ENCODE measurements at regions not wholly inside any gene's neighbourhood (a gene's known extent, or its start where the extent isn't known, plus 50 kb on each side); places are given as distances from the start of the nearest gene placed in this dataset.

- Histone ChIP-seq H3K36me3 (no peaks in the 10 kb centered on the region), H3K27me3 (no peaks in the 10 kb centered on the region), H3K4me3 (no peak overlapping the region), H3K27ac (no peak overlapping the region), H3K9me3 (no peaks in the 10 kb centered on the region), H3K4me1 (no peaks in the 10 kb centered on the region)
- intact Hi-C loops (cut with DNase I; ENCODE audit: low total_unique reads) = no loop called here
- WGBS, 2 donors (ENCODE audit: low coverage in 1 of 2) = 80 to 84% methylated on average over 5 to 6 of the region's 6 CpGs
- in situ Hi-C loops (cut with MboI; ENCODE audit: low pct_ligation_motif_present in 1 of 4, low pct_unique_long_range_greater_than_20kb in 1 of 4, low sequenced_read_pairs in 3 of 4) = no loop called here
- no peak for DNase-seq
- TF ChIP-seq POLR2A (IDR thresholded peaks at IDR 0.05) = no peak
- TF ChIP-seq POLR2AphosphoS5 (IDR thresholded peaks at IDR 0.05) = no peak
- no peak for TF ChIP-seq EP300 (IDR thresholded peaks at IDR 0.05; ENCODE audit: low read depth)
- TF ChIP-seq CTCF (IDR thresholded peaks at IDR 0.05) = no peak
Measured at GRCh38 chr7:106589198-106589879, 71.6 kb downstream of the CCDC71L start.

- Histone ChIP-seq H3K4me3 (no peak overlapping the region), H3K9me3 (no peaks in the 10 kb centered on the region), H3K36me3 (no peaks in the 10 kb centered on the region), H3K27me3 (no peaks in the 10 kb centered on the region), H3K4me1 (no peaks in the 10 kb centered on the region), H3K27ac (no peak overlapping the region)
- intact Hi-C loops (cut with DNase I; ENCODE audit: low total_unique reads) (no loop called here), in situ Hi-C loops (cut with MboI; ENCODE audit: low pct_ligation_motif_present in 1 of 4, low pct_unique_long_range_greater_than_20kb in 1 of 4, low sequenced_read_pairs in 3 of 4) (no loop called here)
- 88 to 92% methylated on average over 3 to 10 of the region's 10 CpGs for WGBS, 2 donors (ENCODE audit: low coverage in 1 of 2)
- TF ChIP-seq EP300 (IDR thresholded peaks at IDR 0.05; ENCODE audit: low read depth) (no peak), CTCF (IDR thresholded peaks at IDR 0.05) (no peak), POLR2A (IDR thresholded peaks at IDR 0.05) (no peak), POLR2AphosphoS5 (IDR thresholded peaks at IDR 0.05) (no peak)
- no peak for DNase-seq
Measured at GRCh38 chr7:106588422-106589197, 72.3 kb downstream of the CCDC71L start.

- TF ChIP-seq POLR2A (IDR thresholded peaks at IDR 0.05) = no peak
- TF ChIP-seq EP300 (IDR thresholded peaks at IDR 0.05; ENCODE audit: low read depth) = no peak
- TF ChIP-seq POLR2AphosphoS5 (IDR thresholded peaks at IDR 0.05) = no peak
- 80 to 88% methylated on average over 7 of the region's 7 CpGs for WGBS, 2 donors (ENCODE audit: low coverage in 1 of 2)
- no peaks in the 10 kb centered on the region for H3K36me3 ChIP-seq
- no peak overlapping the region for H3K27ac ChIP-seq
- H3K27me3 ChIP-seq = no peaks in the 10 kb centered on the region
- in situ Hi-C loops (cut with MboI; ENCODE audit: low pct_ligation_motif_present in 1 of 4, low pct_unique_long_range_greater_than_20kb in 1 of 4, low sequenced_read_pairs in 3 of 4) (no loop called here), intact Hi-C loops (cut with DNase I; ENCODE audit: low total_unique reads) (no loop called here)
- no peaks in the 10 kb centered on the region for H3K4me1 ChIP-seq
- no peak overlapping the region for H3K4me3 ChIP-seq
- no peak for DNase-seq
- H3K9me3 ChIP-seq = no peaks in the 10 kb centered on the region
Measured at GRCh38 chr7:106584914-106585759, 75.8 kb downstream of the CCDC71L start.

- Histone ChIP-seq H3K9me3 (no peaks in the 10 kb centered on the region), H3K27ac (no peak overlapping the region), H3K27me3 (no peaks in the 10 kb centered on the region), H3K4me3 (no peak overlapping the region), H3K4me1 (no peaks in the 10 kb centered on the region), H3K36me3 (no peaks in the 10 kb centered on the region)
- DNase-seq = no peak
- TF ChIP-seq POLR2AphosphoS5 (IDR thresholded peaks at IDR 0.05) (no peak), CTCF (IDR thresholded peaks at IDR 0.05) (no peak), POLR2A (IDR thresholded peaks at IDR 0.05) (no peak), EP300 (IDR thresholded peaks at IDR 0.05; ENCODE audit: low read depth) (no peak)
- in situ Hi-C loops (cut with MboI; ENCODE audit: low pct_ligation_motif_present in 1 of 4, low pct_unique_long_range_greater_than_20kb in 1 of 4, low sequenced_read_pairs in 3 of 4) = no loop called here
- 67 to 84% methylated on average over 3 to 5 of the region's 5 CpGs for WGBS, 2 donors (ENCODE audit: low coverage in 1 of 2)
- intact Hi-C loops (cut with DNase I; ENCODE audit: low total_unique reads) = no loop called here
Measured at GRCh38 chr7:106583706-106584690, 77.0 kb downstream of the CCDC71L start.
